OCI-LY7 (cell line): ENCODE measurements at regions not wholly inside any gene's neighbourhood (a gene's known extent, or its start where the extent isn't known, plus 50 kb on each side); places are given as distances from the start of the nearest gene placed in this dataset.

ENCODE experiments used
- BruUV-seq: library from RNA; stranded (reverse); fragments of 400-500 nt; replicated peaks from 2 replicates; lab custom pipeline; 2021; lab: Mats Ljungman, UMichigan
- CTCF ChIA-PET: fragments of 300-600 bp; sonication (Branson Sonifier 250); formaldehyde crosslinking; loops from one replicate; lab custom pipeline; 2022; ENCODE audit warnings: antibody characterized with exemption; ENCODE audit not compliant: unreplicated experiment; lab: Charles Lee
- POLR2A ChIA-PET: fragments of 300-600 bp; sonication (Branson Sonifier 250); formaldehyde crosslinking; loops from one replicate; lab custom pipeline; 2022; ENCODE audit warnings: antibody characterized with exemption; lab: Charles Lee
- DNase-seq: peaks from one replicate; pipeline ENCODE4 v3.0.0-alpha.2; 2015; ENCODE audit warnings: low spot score
- H2AFZ ChIP-seq: fragments of 200-600 bp; sonication (generic), shearing (Covaris generic); 2 replicates; pipeline ENCODE4 v1.6.1; 2014; ENCODE audit warnings: mild to moderate bottlenecking, antibody characterized with exemption, low read length, moderate library complexity
- H3K27ac ChIP-seq: fragments of 200-600 bp; sonication (generic); 2 replicates; pipeline ENCODE4 v1.5.1; 2014; ENCODE audit warnings: mixed run types, low read depth, mild to moderate bottlenecking, moderate library complexity, low read length, inconsistent platforms; ENCODE audit not compliant: poor library complexity, severe bottlenecking
- H3K36me3 ChIP-seq: fragments of 200-600 bp; sonication (generic); 2 replicates; pipeline ENCODE4 v1.6.1; 2014; ENCODE audit warnings: mild to moderate bottlenecking, antibody characterized with exemption, low read length, moderate library complexity, mixed read lengths; ENCODE audit not compliant: insufficient read depth
- H3K4me1 ChIP-seq: fragments of 200-600 bp; sonication (generic); 2 replicates; pipeline ENCODE4 v1.5.1; 2014; ENCODE audit warnings: mild to moderate bottlenecking, low read length; ENCODE audit not compliant: insufficient read depth, poor library complexity, severe bottlenecking
- H3K4me2 ChIP-seq: fragments of 200-600 bp; sonication (generic); 2 replicates; pipeline ENCODE4 v1.6.1; 2014; ENCODE audit warnings: mild to moderate bottlenecking, low read length
- H3K4me3 ChIP-seq: fragments of 200-600 bp; sonication (generic); 2 replicates; pipeline ENCODE4 v1.5.1; 2014; ENCODE audit warnings: mild to moderate bottlenecking, low read depth, low read length; ENCODE audit not compliant: poor library complexity, severe bottlenecking
- H3K79me2 ChIP-seq: fragments of 200-600 bp; sonication (generic); 2 replicates; pipeline ENCODE4 v1.6.1; 2016; ENCODE audit warnings: low read depth, mild to moderate bottlenecking, low read length, moderate library complexity, mixed read lengths; ENCODE audit not compliant: insufficient read depth
- H3K9me2 ChIP-seq: fragments of 200-600 bp; sonication (generic); 2 replicates; pipeline ENCODE4 v1.6.1; 2016; ENCODE audit warnings: mild to moderate bottlenecking, low read length, mixed read lengths; ENCODE audit not compliant: insufficient read depth
- H3K9me3 ChIP-seq: fragments of 200-600 bp; sonication (generic); 2 replicates; pipeline ENCODE4 v1.6.1; 2014; ENCODE audit warnings: mild to moderate bottlenecking, mixed run types, low read length, mixed read lengths
- H4K20me1 ChIP-seq: fragments of 200-600 bp; sonication (generic); 2 replicates; pipeline ENCODE4 v1.6.1; 2014; ENCODE audit warnings: mild to moderate bottlenecking, antibody characterized with exemption, low read length, moderate library complexity, mixed read lengths; ENCODE audit not compliant: insufficient read depth
- CTCF ChIP-seq: fragments of 200-600 bp; sonication (generic); conservative IDR thresholded peaks from 2 replicates; pipeline ENCODE4 v1.5.1; 2014; ENCODE audit warnings: mild to moderate bottlenecking, antibody characterized with exemption, low read length, moderate library complexity, mixed read lengths
- EZH2phosphoT487 ChIP-seq: fragments of 200-600 bp; sonication (generic); IDR thresholded peaks from 2 replicates; pipeline ENCODE4 v1.6.1; 2018; ENCODE audit warnings: low read depth, borderline replicate concordance, mild to moderate bottlenecking, mixed run types, antibody characterized with exemption, low read length, moderate library complexity, mixed read lengths
- intact Hi-C: fragments of 100-400 bp; cut with micrococcal nuclease; formaldehyde crosslinking; loops from one replicate; pipeline ENCODE4 v1.10.0; 2022; ENCODE audit not compliant: unreplicated experiment

GRCh38 chr10:64636461-64636860 lies 1115.3 kb downstream of the REEP3 start:
- Histone ChIP-seq H4K20me1 (no peaks in the 10 kb centered on the region), H3K36me3 (no peaks in the 10 kb centered on the region), H3K79me2 (no peaks in the 10 kb centered on the region), H3K4me2 (no peak overlapping the region), H3K4me1 (no peaks in the 10 kb centered on the region), H3K9me3 (no peaks in the 10 kb centered on the region), H2AFZ (no peak overlapping the region), H3K4me3 (no peak overlapping the region), H3K27ac (no peak overlapping the region), H3K9me2 (no peaks in the 10 kb centered on the region)
- POLR2A ChIA-PET, result interaction anchor here (0.8 kb wide), 1 partner anchor 10 kb away, joined by 3 read pairs; no protein-coding TSS in a partner anchor
- intact Hi-C loops, result no loop called here
- TF ChIP-seq EZH2phosphoT487 (no peak), CTCF (no peak)
- CTCF ChIA-PET, result no interaction called here
- no peak for DNase-seq
- no TSS peak for BruUV-seq

- Histone ChIP-seq H3K4me2 (no peak overlapping the region), H2AFZ (no peak overlapping the region), H3K36me3 (no peaks in the 10 kb centered on the region), H3K79me2 (no peaks in the 10 kb centered on the region), H3K4me1 (no peaks in the 10 kb centered on the region), H3K9me2 (no peaks in the 10 kb centered on the region), H3K4me3 (no peak overlapping the region), H3K27ac (no peak overlapping the region), H4K20me1 (no peaks in the 10 kb centered on the region), H3K9me3 (no peaks in the 10 kb centered on the region)
- no TSS peak for BruUV-seq
- DNase-seq, result no peak
- POLR2A ChIA-PET, result no interaction called here
- CTCF ChIA-PET, result no interaction called here
- TF ChIP-seq CTCF (no peak), EZH2phosphoT487 (no peak)
- intact Hi-C loops, result no loop called here
Observed at GRCh38 chr10:64637939-64638338, 1116.7 kb downstream of the REEP3 start.

- Histone ChIP-seq H3K27ac (no peak overlapping the region), H3K36me3 (no peaks in the 10 kb centered on the region), H4K20me1 (no peaks in the 10 kb centered on the region), H3K4me3 (no peak overlapping the region), H3K79me2 (no peaks in the 10 kb centered on the region), H3K4me1 (no peaks in the 10 kb centered on the region), H3K4me2 (no peak overlapping the region), H3K9me3 (no peaks in the 10 kb centered on the region), H3K9me2 (no peaks in the 10 kb centered on the region), H2AFZ (no peak overlapping the region)
- no peak for DNase-seq
- intact Hi-C loops, result no loop called here
- POLR2A ChIA-PET, result no interaction called here
- CTCF ChIA-PET, result no interaction called here
- TF ChIP-seq CTCF, result 0 out of 2 replicates have a peak, but pooled peaks have one; percentile 14
- TF ChIP-seq EZH2phosphoT487, result no peak
- no TSS peak for BruUV-seq
Observed at GRCh38 chr10:64648915-64649314, 1127.7 kb downstream of the REEP3 start.
